ENCODE measurements at regions not wholly inside any gene's neighbourhood (a gene's known extent, or its start where the extent isn't known, plus 50 kb on each side); places are given as distances from the start of the nearest gene placed in this dataset.

DNA sequence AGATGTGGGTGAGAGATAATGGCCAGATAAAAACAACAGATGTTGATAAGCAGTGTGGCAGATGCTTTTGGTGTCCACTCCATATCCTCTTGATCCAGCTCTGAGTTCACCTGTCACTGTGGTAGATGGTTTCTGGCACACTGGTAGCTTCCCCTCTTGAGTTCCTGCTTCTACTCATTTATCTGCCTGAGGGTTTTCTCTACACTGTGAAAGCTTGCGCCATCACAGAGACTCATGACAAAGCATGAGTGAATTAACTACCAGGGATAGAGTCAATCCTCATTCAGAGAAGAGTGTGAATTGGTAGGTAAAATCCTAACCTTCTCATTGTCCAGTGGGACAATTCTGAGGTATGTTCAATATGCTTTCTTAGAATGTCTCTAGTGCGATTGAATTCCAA, 50.0 kb upstream of the ARHGEF26 start:
- DNase-seq (ENCODE audit: low spot score) = no peak
- in situ Hi-C loops (cut with MboI; ENCODE audit: low sequenced_read_pairs, unreplicated experiment) = no loop called here
- TF ChIP-seq, protein P1, sequence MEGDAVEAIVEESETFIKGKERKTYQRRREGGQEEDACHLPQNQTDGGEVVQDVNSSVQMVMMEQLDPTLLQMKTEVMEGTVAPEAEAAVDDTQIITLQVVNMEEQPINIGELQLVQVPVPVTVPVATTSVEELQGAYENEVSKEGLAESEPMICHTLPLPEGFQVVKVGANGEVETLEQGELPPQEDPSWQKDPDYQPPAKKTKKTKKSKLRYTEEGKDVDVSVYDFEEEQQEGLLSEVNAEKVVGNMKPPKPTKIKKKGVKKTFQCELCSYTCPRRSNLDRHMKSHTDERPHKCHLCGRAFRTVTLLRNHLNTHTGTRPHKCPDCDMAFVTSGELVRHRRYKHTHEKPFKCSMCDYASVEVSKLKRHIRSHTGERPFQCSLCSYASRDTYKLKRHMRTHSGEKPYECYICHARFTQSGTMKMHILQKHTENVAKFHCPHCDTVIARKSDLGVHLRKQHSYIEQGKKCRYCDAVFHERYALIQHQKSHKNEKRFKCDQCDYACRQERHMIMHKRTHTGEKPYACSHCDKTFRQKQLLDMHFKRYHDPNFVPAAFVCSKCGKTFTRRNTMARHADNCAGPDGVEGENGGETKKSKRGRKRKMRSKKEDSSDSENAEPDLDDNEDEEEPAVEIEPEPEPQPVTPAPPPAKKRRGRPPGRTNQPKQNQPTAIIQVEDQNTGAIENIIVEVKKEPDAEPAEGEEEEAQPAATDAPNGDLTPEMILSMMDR (IDR thresholded peaks at IDR 0.05; ENCODE audit: borderline replicate concordance, control extremely low read depth, extremely low read depth, insufficient read depth, missing control alignments) = no peak
